Vagina (tissue), 2 donors: ENCODE measurements at regions not wholly inside any gene's neighbourhood (a gene's known extent, or its start where the extent isn't known, plus 50 kb on each side); places are given as distances from the start of the nearest gene placed in this dataset.

Experiments used
- DNase-seq, 2 donors: peaks; one replicate each; pipeline ENCODE4 v3.0.0-alpha.2; 2017; ENCODE audit errors: extremely low spot score in 2 of 2
- H3K27ac ChIP-seq: fragments of 200-600 bp; sonication (generic); one replicate; pipeline ENCODE4 v1.5.1; 2019
- H3K27me3 ChIP-seq: fragments of 200-600 bp; sonication (generic); one replicate; pipeline ENCODE4 v1.5.1; 2019
- H3K36me3 ChIP-seq, 2 donors: fragments of 200-600 bp; sonication (generic); one replicate each; pipeline ENCODE4 v1.5.1; 2017 to 2019
- H3K4me1 ChIP-seq: fragments of 200-600 bp; sonication (generic); one replicate; pipeline ENCODE4 v1.5.1; 2019
- H3K4me3 ChIP-seq, 2 donors: fragments of 200-600 bp; sonication (generic); 1 replicate in 1 of 2; 2 replicates in 1 of 2; pipeline ENCODE4 v1.5.1; 2016 to 2019
- H3K9me3 ChIP-seq: fragments of 200-600 bp; sonication (generic); one replicate; pipeline ENCODE4 v1.5.1; 2019
- POLR2A ChIP-seq, 2 donors: fragments of 450-650 bp; IDR thresholded peaks; one replicate each; pipeline ENCODE4 v1.6.1; 2017; ENCODE audit warnings: antibody characterized with exemption in 2 of 2, mild to moderate bottlenecking in 2 of 2, moderate library complexity in 2 of 2
- POLR2AphosphoS5 ChIP-seq, 2 donors: sonication (generic); formaldehyde crosslinking; IDR thresholded peaks; one replicate each; pipeline ENCODE4 v1.9.0; 2017; ENCODE audit warnings: antibody characterized with exemption in 2 of 2, mild to moderate bottlenecking in 2 of 2, low read depth in 1 of 2; ENCODE audit not compliant: insufficient read depth in 1 of 2
- intact Hi-C: fragments of 100-400 bp; cut with DNase I; formaldehyde crosslinking; loops from one replicate; pipeline ENCODE4 v1.15.1; 2023
- TF ChIP-seq, protein P1 (sequence below), 3 experiments: fragments of 450-650 bp in 2 of 3; fragments of 200-600 bp in 1 of 3; sonication (generic) in 1 of 3; IDR thresholded peaks; one replicate each; pipeline ENCODE4 v1.5.1; 2017 to 2019; ENCODE audit warnings: antibody characterized with exemption in 3 of 3, mild to moderate bottlenecking in 2 of 3, moderate library complexity in 2 of 3

DNA sequence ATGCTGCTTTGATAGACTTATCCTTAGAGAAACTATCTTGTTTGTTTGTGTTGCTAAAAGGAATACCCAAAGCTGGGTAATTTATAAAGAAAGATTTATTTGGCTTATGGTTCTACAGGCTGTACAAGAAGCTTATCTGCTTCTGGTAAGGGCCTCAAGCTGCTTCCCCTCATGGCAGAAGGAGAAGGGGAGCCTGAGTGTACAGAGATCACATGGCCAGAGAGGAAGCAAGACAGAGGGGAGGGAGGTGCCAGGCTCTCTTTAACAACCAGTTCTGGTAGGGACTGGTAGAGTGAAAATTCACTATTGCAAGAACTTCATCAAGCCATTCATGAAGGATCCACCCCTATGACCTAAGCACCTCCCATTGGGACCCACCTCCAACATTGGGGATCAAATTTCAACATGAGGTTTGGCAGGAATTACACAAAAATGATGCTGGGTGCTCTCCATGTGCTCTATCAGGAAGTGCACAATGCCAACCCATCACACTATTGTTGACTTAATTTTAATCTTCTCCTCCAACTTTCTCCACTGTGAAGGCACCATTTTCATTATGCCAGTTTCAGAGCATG lies 115.1 kb upstream of the SHB start:
- no peak for TF ChIP-seq POLR2AphosphoS5 (IDR thresholded peaks at IDR 0.05; ENCODE audit: insufficient read depth in 1 of 2, low read depth in 1 of 2)
- TF ChIP-seq, protein P1, sequence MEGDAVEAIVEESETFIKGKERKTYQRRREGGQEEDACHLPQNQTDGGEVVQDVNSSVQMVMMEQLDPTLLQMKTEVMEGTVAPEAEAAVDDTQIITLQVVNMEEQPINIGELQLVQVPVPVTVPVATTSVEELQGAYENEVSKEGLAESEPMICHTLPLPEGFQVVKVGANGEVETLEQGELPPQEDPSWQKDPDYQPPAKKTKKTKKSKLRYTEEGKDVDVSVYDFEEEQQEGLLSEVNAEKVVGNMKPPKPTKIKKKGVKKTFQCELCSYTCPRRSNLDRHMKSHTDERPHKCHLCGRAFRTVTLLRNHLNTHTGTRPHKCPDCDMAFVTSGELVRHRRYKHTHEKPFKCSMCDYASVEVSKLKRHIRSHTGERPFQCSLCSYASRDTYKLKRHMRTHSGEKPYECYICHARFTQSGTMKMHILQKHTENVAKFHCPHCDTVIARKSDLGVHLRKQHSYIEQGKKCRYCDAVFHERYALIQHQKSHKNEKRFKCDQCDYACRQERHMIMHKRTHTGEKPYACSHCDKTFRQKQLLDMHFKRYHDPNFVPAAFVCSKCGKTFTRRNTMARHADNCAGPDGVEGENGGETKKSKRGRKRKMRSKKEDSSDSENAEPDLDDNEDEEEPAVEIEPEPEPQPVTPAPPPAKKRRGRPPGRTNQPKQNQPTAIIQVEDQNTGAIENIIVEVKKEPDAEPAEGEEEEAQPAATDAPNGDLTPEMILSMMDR (IDR thresholded peaks at IDR 0.05), result no peak
- TF ChIP-seq POLR2A (IDR thresholded peaks at IDR 0.05), result no peak
- Histone ChIP-seq H3K36me3 (no peaks in the 10 kb centered on the region), H3K4me3 (no peak overlapping the region), H3K27ac (no peak overlapping the region), H3K9me3 (no peaks in the 10 kb centered on the region), H3K4me1 (no peaks in the 10 kb centered on the region), H3K27me3 (no peaks in the 10 kb centered on the region)
- no peak for DNase-seq
- intact Hi-C loops, result no loop called here

GRCh38 chr9:38182321-38182720 lies 113.3 kb upstream of the SHB start:
- Histone ChIP-seq H3K4me1 (no peaks in the 10 kb centered on the region), H3K9me3 (no peaks in the 10 kb centered on the region), H3K4me3 (no peak overlapping the region), H3K36me3 (no peaks in the 10 kb centered on the region), H3K27me3 (no peaks in the 10 kb centered on the region), H3K27ac (no peak overlapping the region)
- TF ChIP-seq, protein P1 (IDR thresholded peaks at IDR 0.05), result no peak
- TF ChIP-seq POLR2AphosphoS5 (IDR thresholded peaks at IDR 0.05; ENCODE audit: insufficient read depth in 1 of 2, low read depth in 1 of 2), result no peak
- no peak for TF ChIP-seq POLR2A (IDR thresholded peaks at IDR 0.05)
- no peak for DNase-seq
- intact Hi-C loops, result no loop called here

DNA sequence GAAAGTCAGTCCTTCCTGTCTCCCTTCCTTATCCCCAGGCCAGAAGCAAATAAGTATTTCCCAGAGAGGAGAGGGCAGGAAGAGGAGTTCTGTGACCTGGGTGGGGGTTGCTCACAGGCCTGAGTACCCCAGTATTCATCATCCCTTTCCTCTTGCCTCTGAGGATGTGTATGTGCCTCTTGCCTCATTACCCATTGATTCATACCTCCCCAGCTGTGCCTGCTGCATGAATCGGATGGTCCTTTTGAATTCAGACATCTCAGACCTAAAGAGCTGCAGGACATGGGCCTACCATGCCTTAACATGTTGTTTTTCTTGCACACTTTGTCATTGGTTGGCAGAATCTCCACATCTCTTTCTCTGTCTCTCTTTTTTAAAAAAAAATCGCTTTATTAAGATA lies 112.8 kb upstream of the SHB start:
- no peaks in the 10 kb centered on the region for H3K4me1 ChIP-seq

DNA sequence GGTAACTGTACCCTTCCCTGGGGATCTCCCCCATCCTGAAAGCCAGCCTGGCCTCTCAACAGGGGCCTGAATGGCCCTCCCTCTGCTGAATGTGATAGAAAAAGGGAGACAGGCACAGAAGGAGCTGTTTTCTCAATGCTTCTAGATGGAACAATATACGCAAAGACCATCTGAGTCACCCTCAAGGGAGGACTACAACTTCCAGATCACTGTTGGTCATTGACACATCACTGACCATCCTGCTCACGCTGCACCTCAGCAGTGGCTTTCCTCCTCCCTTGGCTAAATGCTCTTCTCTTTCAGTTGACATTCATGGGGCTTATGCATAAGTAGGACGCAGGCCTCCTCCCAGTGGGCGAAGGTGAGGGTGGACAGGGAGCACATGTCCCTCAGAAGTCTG lies 112.2 kb upstream of the SHB start:
- DNase-seq, result no peak
- no peaks in the 10 kb centered on the region for H3K27me3 ChIP-seq
- no peaks in the 10 kb centered on the region for H3K36me3 ChIP-seq
- H3K4me3 ChIP-seq, result no peak overlapping the region
- no peak overlapping the region for H3K27ac ChIP-seq
- no peaks in the 10 kb centered on the region for H3K9me3 ChIP-seq
- TF ChIP-seq, protein P1 (IDR thresholded peaks at IDR 0.05), result no peak
- TF ChIP-seq POLR2A (IDR thresholded peaks at IDR 0.05), result no peak
- no peak for TF ChIP-seq POLR2AphosphoS5 (IDR thresholded peaks at IDR 0.05; ENCODE audit: insufficient read depth in 1 of 2, low read depth in 1 of 2)
- H3K4me1 ChIP-seq, result no peaks in the 10 kb centered on the region
- intact Hi-C loops, result no loop called here

More for the DNA sequence above, 112.8 kb upstream of the SHB start:
- TF ChIP-seq POLR2A (IDR thresholded peaks at IDR 0.05) (no peak), POLR2AphosphoS5 (IDR thresholded peaks at IDR 0.05; ENCODE audit: insufficient read depth in 1 of 2, low read depth in 1 of 2) (no peak)
- TF ChIP-seq, protein P1 (IDR thresholded peaks at IDR 0.05), result no peak
- intact Hi-C loops, result no loop called here
- Histone ChIP-seq H3K4me3 (no peak overlapping the region), H3K27me3 (no peaks in the 10 kb centered on the region), H3K27ac (no peak overlapping the region), H3K9me3 (no peaks in the 10 kb centered on the region), H3K36me3 (no peaks in the 10 kb centered on the region)
- DNase-seq, result no peak

GRCh38 chr9:38180656-38181055 lies 111.6 kb upstream of the SHB start:
- TF ChIP-seq POLR2A (IDR thresholded peaks at IDR 0.05) (no peak), POLR2AphosphoS5 (IDR thresholded peaks at IDR 0.05; ENCODE audit: insufficient read depth in 1 of 2, low read depth in 1 of 2) (no peak)
- TF ChIP-seq, protein P1 (IDR thresholded peaks at IDR 0.05), result no peak
- no peaks in the 10 kb centered on the region for H3K27me3 ChIP-seq
- no peak for DNase-seq
- no peak overlapping the region for H3K4me3 ChIP-seq
- no peak overlapping the region for H3K27ac ChIP-seq
- no peaks in the 10 kb centered on the region for H3K9me3 ChIP-seq
- intact Hi-C loops, result no loop called here
- H3K4me1 ChIP-seq, result no peaks in the 10 kb centered on the region
- H3K36me3 ChIP-seq, result no peaks in the 10 kb centered on the region
